DMS79 treated with DMSO at 0.1 percent for 48 hours (cell line): ENCODE measurements at regions not wholly inside any gene's neighbourhood (a gene's known extent, or its start where the extent isn't known, plus 50 kb on each side); places are given as distances from the start of the nearest gene placed in this dataset.

Experiments used
- DNase-seq: peaks from one replicate; lab custom pipeline; 2025; lab: John Stamatoyannopoulos, UW

DNA sequence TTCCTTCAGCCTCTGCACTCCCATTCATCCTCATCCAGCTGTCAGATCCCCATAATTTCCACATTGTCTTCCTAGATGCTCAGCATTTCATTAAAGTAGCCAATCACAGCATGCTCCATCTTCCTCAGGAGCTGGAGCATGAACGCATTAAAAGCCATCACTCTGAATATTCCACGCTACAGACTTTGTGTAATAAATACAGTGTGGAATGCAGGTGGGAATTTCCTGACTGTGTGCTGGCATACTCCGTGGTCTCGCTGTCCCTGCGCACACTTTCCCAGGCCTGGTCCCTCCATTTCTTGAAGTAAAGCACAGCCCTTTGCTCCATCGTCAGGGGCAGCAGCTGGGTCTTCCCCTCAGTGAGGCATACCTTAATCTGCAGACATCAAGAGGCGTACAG is 123.7 kb upstream of the NCK2 start:
- no peak for DNase-seq

DNA sequence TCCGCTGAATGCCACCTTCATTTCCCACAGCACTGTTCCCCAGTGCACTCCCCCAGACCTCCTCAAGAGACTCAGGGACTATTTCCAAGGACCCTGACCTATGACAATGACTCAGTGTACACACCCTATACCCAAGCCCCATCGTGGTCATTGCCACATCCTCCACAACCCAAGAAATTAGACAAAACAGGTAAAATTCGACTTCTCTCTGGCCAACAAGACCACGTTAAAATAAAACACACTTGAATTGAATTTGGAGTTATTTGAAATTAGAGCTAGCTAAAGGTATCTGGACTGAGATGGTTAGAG is 126.4 kb upstream of the NCK2 start:
- DNase-seq = no peak

DNA sequence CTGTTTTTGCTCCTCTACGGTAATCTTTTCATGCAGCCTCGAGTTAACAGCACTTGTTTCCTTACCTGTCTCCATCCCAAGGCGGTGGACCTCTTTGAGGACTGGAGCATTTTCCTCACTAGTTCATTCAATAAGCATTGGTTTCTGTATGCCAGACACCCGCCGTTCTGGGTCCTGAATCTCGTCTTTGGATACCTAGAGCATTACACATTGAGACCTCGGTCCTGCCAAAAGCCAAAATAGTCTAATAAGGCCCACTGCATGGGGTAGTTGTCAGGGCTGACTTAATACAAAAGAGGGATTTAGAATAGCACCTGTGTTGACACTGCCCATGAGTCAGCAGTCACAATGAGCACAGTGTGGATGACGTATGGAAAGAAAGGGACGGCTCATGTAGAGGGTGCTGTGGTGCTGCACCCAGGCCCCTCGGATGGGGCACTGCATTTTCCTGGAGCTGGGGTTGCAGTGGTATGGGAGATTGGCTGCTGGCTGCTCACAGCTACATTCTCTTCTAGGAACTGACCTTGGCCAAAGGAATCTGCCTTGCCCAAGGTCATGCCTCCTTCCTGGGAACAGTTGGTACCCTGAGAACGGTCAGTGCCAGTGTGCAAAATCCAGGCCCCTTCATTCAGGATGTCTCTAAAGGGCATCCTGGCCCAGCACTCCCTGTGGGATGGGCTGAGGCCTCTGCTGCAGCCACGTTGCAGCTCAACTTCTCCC is 126.9 kb upstream of the NCK2 start:
- no peak for DNase-seq

DNA sequence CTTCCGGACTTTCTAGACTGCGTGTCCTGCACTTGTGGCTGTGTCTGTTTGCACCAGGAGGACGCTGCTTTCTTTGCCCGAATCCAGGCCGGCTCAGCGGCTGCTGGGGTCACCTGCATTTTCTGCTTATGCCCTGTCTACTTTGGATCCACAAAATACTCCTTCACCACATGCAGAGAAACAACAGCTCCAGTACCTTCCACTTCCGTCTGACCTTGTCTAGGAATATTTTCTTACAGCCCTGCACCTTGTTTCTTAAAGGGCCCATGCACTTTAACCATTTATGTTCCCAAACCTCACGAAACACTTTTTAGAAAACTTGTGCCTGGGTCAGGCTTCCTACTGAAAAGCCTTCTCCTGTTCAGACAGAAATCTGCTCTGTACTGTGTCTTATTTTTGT is 129.4 kb upstream of the NCK2 start:
- DNase-seq = no peak

DNA sequence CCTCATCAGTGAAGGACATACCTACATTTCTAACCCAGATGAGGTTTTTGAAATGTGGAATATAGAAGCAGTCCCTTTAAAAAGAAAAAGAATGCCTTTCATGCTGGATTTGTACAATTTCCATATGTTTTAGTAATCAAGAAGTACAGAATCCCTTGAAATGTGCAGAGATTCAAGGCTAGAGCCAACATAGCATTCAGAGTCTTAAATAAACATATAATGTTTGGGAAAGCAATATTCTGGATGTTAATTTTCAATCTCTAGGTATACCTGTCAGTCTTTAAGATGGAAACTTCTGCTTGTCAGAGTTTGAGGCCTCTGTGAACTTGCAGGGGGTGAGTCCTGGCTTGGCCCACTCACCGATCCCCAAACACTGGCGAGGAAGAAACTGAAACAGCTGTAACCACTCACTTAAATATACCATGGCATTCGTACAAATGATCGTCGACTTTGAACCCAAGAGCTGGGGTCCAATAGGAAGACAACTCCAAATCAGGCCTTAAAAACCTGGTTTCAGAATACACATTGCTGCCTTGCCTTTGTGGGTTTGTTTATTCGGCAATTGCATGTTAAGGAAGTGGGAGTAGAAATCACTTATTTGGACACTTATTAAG is 132.8 kb upstream of the NCK2 start:
- DNase-seq = no peak

DNA sequence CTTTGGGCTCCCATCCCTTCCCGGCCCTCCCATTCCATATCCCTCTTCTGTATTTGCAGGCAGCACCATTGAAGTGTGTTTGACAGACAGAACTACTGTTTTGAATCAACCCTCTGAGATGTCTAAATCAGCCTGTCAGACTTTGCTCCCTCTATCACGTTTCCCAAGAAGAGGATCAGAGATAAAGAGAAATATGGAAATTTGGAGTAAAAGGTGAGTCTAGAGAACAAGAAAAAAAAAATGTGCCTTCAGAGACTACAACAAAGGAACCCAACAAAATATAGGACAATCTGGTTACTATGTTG is 133.4 kb upstream of the NCK2 start:
- DNase-seq = no peak

DNA sequence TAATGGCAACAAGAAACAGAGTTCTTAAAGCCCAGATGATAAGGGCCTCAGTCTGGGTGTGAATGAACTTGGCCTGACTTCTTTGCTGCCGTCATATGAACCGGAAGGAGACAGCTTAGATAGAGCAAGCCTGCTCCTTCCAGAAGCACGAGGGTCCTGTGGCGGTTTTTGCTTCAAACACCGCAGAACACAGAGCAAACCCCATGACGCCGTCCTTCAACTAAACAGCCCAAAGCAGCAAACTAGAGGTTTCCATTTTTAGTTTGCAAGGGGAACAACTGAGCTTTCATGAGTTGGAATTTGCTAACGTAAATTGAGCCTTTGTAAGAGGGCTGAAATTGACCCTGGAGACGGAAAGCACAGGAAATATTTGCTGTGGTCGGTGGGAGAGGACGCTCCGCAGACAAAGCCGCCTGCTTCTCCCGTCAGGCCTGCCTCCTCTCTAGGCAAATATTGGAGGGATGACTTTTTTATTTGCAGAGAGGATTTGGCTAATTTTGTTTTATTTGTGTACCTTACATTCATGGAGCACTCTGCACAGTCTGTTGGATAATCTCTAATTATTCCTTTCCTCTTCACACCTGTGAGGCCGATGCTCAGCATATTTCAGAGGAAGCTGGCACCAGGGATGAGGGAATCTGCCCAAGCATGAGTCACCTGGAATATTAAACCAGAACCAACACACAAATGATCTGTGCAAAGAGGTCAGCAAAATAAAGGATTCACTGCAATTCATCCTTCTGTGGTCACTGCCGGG is 134.0 kb upstream of the NCK2 start:
- no peak for DNase-seq

DNA sequence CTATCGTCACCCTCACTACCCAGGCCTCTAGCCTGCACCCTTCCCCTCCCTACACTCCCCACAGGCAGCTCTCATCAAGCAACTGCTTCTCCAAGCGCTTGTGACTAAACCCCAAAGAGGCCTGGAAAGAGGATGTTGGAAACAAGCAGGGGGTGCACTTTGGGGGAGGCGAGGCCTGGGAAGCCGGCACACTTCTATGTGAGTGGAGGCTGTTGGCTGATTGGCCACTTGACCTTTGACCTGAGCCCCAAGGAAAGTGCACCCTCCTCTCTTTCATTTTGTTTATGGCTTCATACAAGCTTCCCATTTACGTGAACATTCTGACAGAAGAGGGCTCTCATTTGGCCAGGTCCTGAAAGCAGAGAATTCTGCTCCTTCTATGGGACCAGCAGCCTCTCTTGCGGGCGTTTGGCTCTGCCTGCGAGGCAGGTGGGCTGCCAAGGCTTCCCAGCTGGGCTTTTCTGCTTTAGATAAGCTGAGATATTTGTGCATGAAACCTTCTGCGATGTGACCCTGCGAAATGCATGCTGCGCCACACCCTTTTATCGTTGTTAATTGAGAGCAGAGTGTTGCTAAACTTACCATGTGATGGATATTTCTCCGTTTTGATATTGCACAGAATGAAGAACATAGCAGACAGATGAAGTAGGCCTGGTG is 134.8 kb upstream of the NCK2 start:
- DNase-seq = no peak

DNA sequence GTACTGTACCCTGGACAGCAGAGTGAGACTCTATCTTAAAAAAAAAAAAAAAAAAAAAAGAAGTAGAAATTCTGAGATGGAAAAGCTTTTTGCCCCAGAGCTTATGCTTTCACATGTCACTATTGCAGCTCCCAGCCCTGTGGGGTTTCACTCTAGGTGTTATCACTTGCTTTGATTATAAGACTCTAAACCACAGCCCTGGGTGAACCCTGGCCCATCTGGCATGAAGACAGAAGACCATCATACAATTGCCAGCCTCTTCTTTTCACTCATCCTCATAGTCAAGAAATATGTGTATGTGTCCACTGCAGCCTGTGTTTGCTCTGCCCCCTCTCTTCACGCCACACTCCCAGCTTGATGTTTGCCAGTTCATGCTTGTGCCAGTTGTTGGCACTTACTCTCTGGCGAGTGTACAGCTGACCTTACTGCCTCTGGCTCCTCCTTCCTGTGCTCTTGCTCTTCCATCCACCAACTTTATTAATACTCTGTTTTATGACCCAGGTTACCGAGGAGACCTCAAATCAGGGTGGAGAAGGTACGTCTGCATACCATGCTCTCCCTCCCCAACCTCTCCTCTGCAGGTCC is 136.7 kb upstream of the NCK2 start:
- no peak for DNase-seq

DNA sequence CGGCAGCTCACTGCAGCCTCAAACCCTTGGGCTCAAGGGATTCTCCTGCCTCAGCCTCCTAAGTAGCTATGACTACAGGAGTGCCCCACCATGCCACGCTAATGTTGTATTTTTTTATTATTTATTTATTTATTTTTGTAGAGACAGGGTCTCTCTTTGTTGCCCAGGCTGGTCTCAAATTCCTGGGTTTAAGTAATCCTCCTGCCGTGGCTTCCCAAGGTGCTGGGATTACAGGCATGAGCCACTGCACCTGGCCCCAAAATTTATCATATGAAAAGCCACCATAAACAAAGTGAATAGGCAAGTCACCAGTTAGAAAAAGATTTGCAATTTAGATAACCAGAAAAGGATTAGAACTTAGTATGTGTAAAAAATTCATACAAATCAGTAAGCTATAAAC is 138.6 kb upstream of the NCK2 start:
- no peak for DNase-seq

DNA sequence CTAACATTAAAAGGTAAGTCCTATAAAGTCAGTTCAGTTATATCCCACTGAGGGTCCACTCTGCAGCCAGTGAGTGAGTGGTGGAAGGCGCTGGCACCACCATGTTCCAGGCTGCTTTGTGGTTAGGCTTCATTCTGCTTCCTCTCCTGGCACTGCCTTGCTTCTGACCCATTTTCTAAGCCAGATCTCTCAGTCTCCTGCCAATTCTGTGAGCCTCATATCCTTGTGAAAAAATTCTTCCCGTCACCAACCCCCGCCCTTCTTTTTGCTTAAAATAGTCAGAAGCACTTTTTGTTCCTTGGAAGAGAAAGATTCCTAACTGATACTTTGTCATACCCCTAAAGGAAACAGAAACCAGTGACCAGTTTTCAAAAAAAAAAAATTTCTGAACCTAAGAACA is 139.8 kb upstream of the NCK2 start:
- no peak for DNase-seq

DNA sequence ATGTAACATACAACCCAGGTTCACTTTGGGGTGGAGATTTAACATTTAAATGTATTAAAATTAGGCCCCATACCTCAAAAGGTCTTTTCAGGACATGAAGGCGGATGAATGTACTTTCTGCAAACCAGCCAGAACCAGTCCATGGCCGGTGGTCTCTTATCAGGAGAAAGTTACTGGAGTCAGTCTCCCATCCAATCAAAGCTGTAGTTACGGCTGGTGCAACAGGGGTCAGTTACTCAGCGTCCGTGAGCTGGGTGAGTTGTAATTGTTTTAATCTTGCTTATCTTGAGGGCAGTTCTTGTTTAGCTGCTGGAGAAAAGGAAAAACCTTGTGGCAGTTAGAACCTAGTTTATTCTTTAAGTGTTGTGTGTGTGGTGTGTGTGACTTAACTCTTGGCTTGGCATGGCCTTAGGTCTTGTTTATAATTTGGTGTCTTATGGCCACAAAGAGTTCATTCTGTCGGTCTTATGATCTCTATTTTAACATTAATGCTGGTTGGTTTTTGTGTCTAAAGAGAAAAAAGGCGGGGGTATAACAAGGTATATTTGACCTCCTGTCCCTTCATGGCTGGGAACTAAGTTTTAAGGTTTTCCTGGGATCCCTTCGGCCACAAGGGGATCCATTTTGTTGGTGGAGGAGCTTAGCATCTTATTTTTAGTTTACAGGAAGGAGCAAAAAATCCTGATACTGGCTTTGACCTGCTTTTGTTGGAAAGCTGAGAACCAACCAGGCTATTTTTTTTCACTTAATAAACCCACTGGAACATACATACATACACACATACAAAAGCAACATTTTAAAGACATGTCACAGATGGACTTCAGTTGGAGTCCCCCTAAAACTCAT is 143.5 kb upstream of the NCK2 start:
- no peak for DNase-seq

DNA sequence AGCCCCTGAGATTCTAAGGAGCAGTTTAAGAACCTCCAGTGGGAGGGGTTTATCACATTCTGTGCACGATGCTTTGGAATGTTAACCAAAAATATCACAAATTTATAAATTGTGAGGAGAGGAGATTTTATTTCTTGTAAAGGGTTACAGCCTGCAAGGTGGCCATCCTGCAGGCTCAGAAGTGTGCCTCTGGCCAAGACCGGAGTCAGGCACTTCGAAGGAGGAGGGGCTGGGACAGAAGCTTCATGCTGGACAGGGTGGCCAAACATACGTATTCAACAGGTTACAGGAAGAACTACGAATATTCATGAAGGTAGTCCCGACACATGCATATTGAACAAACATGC is 144.1 kb upstream of the NCK2 start:
- DNase-seq = no peak

DNA sequence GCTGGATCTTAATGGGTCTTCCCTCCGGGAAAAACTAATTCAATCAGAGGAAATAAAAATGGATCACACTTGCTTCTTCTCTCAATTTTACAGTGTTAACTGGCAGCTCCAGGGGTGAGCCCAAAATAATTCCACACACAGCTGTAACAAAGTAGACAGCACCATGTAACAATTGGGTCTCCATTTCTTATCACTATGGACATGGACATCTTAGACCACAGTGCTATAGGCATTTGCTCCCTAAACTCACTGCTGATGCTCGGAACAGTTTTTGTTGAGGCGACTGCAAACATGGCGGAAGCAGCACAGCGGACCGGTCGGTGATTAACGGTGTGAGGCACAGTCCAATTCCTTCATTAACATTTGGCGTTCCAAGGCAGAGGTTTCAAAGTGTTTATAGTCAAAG is 144.7 kb upstream of the NCK2 start:
- no peak for DNase-seq

DNA sequence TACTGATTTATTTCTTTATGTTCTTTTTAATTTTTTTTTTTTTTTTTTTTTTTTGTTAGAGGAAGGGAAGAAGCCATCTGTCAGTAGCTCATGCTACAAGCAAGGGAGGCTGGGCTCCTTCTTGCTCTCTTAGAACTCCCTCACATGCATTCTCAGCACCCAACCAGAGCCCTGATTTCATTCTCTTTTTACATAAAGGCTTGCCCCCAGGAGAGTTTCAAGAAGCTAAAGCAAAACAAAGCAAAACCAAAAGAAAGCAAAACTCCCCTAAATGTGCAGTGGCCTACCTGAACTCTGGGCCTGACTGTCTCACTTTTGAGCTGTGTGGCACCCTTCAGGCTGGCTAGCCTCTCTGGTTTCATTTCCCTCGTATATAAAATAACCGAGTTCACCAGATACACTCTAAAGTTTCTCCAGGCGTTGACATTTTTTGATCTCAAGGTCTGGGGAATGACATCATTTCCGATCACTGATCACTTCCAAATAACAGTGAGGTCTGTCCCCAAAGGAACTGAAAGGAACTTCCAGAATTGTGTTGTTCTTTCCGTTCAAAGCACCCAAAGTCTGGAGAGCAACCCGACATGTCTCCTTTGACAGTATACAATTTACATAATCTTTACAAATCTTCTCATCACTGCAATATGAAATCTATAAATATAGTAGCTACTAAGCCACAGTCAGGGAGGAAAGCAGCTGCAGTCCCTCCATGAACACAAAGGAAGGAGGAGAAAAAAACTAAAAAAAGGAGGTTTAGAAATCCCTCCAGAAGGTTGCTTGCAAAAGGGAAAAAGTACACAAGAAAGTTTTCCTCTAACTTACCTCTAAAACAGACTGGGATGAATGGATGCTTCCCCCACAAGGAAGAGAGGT is 145.6 kb upstream of the NCK2 start:
- DNase-seq = no peak

DNA sequence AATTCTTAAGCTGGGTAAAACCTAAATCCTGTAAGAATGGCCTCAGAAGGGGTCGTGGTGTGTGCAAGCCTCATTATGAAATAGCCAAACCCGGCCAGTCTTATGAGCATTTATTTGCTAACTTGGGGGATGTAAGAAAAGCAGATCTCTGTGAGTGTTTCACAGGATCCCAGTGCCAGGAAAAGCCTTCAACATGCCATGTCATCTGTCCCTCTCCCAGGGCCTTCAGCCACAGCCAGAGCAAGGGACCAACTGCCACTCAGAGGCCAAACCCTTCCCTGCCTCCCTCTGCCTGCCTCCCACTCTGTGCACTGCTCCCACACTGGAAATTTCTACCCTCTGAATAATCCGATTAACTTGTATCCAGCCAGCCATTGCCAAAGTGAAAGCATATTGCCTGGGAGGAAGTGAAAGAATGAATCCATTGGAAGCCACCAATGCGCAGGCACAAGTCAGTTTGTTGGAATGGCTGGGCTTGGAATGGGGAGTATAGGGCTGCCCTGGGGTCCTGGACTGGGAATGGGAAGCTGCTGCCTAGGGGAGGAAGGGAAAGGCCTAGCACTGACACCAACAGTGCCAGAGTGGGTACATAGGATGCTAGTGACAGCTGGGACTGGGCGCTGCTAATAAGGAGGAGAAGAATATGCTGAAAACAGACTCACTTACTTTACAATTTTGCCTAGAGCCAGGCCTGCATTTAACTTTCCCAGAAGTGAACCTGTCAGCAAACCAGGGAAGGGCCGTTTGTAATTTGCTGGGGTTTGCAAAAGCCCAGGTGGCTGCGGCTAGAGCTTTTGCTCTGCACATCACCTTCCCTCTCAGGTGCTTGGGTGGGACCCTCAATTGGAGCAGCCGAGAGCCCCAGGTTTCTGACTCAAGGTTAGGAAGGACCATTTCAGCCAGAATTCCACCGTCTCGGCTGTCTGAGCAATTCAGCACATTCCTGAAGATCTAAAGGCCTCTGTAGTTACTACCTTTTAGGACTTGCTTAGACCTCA is 146.6 kb upstream of the NCK2 start:
- DNase-seq = no peak

DNA sequence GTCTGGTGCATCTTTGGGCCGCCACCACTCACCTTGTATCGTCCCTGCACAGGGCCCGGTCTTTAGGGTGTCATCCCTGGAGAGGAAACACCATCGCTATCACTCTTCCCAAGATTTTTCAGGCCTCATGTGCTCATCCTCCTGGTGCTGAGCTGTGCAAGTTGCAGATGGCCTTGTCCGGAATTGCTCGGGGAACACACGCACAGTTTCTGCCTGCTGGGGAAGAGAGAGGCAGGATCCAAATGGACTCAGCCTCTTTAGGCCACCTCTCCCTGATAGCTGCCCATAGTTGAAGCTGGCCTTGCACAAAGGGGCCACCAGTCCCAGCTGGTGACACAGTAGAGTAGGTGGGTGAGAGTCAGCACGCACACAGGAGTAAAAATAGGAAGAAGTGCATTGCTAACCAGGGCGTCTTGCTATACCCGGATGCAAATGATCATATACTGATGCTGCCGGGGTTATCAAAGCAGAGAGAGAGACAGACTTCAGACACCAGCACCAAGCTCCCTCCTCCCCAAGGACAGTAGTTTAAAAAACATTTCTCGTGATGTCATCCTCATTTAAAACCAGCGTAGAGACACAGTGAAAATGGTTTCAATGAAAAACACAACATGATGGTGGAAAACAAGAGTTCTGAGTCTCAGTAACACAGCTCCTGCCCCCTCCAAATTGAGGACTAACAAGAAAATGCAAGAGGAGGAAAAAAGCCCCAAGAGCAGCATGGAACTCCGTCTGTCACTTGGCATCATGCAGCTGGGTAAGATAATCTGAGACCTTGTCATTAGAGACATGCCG is 147.5 kb upstream of the NCK2 start:
- DNase-seq = no peak

DNA sequence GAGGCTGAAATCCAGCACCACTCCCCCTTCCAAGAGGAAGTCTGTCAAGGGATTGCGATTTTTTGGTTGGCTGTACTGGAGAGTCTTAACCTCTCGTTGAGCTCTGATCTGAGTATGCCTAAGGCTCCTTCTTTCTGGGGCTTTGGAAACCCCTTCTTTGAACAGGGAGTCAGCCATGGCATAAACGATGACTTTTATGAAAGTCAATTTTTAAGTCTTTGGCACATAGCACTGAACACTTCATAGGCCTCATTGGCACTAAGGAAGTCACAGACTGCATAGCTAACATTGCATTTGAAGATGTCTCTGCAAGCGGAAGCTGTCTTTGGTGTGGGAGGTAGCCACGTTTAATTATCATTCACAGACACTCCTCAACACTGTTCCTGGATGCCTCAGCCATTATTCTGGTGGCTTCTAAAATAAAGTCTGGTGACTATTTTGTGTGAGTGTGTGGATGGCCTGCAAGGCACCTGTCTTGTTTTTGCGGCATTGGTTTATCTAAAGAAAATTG is 148.2 kb upstream of the NCK2 start:
- DNase-seq = no peak

DNA sequence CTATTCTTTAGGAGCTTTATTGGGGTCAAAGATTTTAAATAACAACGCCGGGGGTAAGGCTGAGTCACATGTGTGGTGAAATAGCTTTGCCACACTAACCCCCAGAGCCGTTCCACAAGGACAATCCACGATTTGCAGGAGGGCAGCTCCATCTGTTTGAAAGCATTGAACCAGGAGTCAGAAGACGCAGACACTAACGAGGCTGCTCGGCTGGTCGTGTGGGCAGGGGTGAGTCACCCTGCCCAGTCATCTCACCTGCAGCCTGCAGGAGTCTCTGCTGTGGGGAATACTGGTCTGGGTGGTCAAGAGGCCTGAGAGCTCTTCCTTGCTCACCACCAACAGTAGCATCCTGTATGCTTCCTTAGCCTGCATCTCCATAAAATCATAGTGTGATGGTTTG is 149.2 kb upstream of the NCK2 start:
- DNase-seq = no peak
